ENCODE measurements at regions not wholly inside any gene's neighbourhood (a gene's known extent, or its start where the extent isn't known, plus 50 kb on each side); places are given as distances from the start of the nearest gene placed in this dataset.

DNA sequence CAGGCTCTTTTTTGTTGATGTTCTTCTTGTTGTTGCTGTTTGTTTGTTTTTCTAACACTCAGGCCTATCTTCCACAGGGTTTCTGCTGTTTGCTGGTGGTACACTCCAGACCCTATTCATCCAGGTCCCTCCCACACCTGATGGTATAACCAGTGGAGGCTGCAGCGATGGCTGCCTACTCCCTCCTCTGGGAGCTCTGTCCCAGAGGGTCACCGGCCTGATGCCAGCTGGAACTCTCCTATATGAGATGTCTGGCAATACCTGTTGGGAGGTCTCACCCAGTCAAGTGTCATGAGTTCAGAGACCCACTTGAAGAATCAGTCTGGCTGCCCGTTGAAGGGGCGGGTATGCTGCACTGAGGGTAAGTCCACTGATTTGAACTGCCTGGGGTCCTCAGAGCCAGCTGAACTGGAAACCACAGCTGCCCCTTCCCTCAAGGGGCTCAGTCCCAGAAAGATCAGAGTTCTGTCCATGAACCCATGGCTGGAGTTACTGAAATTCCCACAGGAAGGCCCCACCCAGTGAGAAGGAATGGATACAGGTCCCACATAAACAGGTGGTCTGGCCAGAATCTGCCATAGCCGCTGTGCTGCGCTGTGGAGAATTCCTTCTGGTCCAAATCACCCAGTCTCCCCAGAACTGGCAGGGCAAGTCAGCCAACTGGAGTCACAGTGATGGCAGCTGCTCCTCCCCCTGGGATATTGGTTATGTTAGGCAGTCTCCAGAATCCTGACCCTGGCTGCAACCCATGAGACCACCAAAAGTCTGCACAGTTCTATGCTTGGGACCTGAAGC is 664.4 kb downstream of the FRK start:
- no peak for DNase-seq

DNA sequence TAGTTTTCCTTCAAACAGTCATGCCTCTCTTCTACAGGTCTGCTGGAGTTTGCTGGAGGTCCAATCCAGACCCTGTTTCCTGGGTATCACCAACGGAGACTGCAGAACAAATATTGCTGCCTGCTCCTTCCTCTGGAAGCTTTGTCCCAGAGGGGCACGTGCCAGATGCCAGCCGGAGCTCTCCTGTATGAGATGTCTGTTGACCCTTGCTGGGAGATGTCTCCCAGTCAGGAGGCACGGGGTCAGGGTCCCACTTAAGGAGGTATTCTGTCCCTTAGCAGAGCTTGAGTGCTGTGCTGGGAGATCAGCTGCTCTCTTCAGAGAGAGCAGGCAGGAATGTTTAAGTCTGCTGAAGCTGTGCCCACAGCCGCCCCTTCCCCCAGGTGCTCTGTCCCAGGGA is 666.9 kb downstream of the FRK start:
- no peak for DNase-seq

DNA sequence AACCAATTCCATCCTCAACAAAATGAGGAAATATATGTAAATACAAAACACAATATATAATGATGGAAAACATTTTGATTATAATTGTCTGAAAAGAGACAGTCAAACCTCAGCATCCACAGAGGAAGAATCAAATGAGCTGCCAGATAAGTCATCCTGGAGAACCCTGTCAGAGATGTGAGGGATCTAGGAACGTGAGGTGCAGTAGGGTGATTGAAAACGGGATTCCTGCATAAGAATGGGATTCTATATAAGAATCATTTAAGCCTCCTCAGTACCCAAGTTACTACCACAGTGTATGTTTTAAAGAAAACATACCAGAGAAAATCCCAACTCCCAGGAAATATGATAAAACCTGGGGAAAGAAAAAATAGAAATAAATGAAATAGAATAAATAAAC is 690.5 kb downstream of the FRK start:
- DNase-seq: no peak

DNA sequence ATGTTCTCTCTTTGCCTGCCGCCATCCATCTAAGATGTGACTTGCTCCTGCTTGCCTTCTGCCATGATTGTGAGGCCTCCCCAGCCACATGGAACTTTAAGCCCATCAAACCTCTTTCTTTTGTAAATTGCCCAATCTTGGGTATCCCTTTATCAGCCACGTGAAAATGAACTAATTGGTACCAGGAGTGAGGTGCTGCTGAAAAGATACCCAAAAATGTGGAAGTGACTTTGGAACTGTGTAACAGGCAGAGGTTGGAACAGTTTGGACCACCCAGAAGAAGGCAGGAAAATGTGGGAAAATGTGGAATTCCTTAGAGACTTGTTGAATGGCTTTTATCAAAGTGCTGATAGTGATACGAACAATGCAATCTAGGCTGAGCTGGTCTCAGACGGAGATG is 694.9 kb downstream of the FRK start:
- DNase-seq: no peak

DNA sequence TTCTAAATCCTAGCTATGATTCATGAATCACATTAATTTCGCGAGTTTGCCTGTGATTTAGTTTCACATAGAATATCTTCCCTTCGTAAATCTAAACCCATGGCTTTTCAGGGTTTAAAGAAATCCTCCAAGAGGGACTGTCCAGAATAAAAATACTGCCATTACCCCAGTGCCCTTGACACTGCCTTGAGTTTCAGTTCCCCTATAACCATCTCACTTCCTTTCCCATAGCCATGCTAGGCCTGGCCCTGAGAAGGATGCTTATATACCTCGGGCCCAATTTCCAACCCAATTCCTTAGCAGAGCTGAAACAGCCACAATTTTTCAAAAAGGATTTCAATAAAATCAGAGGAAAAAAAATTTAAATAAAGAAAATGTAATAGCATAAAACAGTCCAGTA is 697.3 kb downstream of the FRK start:
- DNase-seq: no peak

DNA sequence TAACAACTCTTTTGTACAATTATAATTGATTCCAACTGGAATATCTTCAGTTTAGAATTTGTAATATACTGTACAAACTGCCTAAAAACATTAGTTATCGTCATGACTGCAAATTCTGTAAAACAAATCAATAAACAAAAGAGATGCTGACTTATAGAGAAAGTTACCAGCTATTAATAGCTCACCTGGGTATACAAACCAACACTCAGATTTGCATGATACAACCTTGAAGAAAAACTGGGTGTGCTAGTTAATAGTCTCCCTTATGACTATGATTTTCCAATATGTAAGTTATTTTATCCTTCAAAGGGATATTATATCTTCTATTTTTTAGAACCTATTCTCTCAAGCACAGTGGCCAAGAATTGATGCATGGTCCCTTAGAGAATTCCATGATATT is 698.5 kb downstream of the FRK start:
- no peak for DNase-seq

DNA sequence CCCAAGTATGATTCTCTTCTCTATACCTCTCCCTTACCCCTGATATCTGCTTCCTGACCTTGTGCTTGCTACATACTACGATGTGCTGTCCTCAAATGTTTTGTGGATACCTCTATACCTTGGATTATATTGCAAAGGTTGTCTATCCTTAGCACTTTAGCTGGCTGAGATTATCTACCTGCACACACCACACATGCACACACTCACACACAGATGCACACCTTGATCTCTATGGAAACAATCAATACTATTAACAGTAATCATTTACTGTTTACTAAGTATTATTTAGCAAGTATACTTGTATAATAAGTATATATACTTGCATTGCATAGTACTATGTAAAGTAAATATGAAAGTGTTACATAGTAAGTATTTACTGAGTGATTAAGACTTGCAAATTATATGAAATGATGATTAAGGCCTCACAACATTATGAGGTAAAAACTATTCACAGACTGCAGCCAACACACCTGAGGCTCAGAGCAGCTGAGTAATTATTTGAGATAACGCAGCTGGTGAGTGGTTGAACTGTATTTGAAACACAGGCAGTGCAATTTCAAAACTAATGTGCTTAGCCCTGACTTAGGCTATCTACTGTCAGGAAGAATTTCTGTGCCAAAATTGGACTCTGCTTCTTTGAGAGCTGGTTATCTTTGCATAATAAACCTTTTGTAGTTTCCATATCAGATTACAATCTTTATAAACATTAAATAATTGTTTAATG is 699.9 kb downstream of the FRK start:
- no peak for DNase-seq

DNA sequence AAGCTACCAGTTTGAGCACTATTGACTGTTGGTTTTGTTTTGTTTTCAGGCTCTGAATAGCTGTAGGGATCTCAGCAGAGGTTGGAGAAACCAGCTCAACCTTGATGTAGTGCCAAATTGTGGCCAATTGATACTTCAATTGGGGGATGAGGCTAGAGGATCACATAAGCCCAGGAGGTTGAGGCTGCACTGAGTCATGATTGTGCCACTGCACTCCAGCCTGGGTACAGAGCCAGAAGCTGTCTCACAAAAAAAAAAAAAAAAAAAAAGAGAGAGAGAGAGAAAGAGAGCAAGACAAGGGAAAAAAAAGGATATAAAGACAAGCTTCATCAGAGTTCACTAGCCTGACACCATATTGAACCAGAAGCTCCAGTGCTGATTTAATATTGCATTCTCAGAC is 702.1 kb downstream of the FRK start:
- DNase-seq: no peak

DNA sequence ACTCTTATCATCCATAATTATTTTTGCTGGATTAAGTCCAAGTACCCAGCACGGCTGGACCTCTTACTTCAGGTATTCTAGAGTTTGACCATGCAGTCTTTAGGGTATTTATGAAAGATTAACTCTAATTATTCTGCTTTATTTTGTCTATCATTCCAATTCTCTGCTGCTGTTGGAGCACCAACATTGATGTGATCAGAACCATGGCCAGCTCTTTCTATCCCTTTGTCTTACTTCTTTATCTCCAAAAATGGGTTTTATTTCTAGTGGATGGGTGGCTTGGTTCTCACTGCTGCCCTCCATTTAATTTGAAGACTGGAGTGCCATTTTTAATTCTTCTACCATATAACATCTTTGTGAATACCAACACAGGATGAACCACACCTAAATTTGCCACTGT is 704.3 kb downstream of the FRK start:
- DNase-seq: no peak

DNA sequence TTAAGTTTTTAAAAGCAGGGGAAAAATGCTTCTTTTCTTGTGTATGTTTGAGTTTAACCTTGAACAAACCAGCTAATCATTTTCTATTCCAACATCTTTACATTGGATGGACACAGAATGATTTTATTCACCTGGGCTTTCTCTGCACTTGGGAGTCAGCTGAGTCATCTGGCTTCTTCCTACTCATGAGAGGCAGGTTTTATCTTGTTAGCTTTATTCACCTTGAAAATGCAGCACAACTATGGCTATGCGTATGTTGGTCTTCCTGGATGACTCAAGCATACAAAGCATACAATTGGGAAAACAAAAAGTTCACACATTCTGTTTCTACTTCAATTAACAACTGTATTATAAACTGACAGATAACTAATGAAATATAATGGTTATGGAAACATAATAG is 737.7 kb downstream of the FRK start:
- no peak for DNase-seq

DNA sequence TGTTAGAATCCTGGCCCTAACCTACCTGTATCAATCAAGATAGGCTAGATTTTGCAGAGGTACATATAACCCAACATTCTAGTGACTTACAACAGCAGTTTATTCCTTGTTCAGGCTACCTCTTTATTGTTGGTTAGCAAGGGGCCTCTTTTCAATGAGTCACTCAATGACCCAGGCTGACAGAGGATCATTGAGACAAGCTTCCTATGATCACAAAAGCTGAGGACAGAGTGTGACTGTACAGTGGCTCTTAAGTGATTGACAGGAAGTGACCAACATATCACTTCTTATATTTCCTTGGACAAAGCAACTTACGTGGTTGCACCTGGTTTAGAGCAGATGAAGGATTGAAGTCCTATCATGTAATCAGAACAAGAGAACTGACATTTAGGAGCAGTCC is 740.9 kb downstream of the FRK start:
- no peak for DNase-seq

DNA sequence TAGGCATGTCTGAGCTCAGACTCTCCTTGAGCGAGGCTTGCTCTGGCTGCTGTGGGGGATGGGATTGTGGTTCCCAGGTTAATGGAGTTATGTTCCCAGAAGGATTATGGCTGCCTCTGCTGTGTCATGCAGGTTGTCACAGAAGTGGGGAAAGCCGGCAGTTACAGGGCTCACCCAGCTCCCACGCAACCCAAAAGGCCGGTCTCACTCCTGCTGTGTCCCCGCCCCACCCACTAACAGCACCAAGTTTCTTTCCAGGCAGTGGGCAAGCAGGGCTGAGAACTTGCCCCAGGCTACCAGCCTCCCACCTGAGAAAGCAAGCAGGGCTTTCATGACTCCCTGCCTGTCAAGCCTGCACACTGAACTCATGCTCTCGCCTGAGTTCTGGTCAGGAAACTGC is 750.5 kb downstream of the FRK start:
- no peak for DNase-seq

DNA sequence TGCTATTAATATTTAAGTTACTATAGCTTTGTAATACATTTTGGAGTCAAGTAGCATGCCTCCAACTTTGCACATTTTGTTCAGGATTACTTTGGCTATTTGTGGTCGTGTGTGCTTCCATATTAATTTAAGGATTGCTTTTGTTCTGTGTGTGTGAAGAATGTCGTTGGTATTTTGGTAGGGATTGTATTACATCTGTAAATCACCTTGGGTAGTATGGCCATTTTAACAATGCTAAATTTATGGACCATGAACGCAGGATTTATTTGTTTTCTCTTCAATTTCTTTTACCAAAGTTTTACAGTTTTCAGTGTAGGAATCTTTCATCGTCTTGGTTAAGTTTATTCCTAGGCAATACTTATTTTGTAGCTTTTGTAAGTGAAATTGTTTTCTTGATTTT is 758.0 kb downstream of the FRK start:
- no peak for DNase-seq

DNA sequence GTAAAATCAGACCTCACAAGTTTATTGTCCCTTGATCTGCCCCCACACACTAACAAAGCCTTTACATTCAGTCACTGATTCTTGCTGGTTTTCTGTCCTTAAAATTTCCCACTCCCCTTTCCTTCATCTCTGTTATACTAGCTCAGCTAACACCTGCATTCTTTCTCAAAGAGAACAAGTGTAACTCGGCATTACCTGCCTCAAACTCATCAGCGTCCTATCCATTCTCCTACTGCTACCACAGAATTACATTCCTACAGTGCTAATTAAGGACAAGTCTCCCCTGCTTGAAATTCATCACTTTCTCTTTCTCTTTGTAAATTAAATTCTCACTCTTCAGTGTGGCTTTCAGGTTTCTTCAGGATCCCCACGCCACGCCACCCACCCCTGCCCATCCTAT is 773.2 kb downstream of the FRK start:
- no peak for DNase-seq

DNA sequence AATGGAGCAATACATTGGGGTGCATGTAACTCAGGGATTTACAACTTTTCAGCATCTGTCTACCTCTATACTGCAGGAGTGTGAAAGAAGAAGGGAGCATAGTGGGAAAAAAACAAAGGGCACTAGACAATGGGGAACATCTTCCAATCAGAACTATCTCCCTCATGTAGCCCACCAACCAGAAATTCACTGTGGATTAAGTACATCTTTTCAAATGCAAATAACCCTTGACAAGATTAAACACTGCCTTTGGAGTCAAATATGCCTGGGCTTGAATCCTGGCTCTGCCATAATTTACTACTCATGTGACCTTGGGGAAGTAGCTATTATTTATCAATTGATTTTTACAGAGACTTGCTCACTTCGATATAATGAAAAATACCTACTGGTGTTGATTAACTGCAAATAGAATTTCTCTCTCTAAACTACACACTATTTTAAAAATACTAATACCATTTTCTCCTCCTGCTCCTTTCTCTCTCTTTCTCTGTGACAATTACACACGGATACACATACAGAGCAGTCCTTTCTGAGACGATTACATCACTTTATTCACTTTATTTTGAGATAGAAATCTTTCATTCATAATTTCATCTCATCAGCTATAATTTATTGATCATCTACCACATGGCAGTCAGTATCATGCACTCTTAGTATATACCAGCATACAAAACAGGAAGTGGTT is 783.7 kb downstream of the FRK start:
- no peak for DNase-seq

DNA sequence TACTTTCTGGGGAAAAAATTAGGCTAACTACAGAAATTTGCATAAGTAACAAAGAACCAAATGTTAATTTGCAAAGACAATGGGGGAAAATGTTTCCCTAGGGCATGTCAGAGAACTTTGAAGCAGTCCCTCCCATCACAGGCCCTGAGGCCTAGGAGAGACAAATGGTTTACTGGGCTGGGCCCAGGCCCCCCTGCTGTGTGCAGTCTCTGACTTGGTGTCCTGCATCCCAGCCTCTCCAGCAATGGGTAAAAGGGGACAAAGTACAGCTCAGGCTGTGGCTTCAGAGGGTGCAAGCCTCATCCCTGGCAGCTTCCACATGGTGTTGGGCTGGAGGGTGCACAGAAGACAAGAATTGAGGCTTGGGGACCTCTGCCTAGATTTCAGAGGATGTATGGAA is 788.4 kb downstream of the FRK start:
- no peak for DNase-seq

DNA sequence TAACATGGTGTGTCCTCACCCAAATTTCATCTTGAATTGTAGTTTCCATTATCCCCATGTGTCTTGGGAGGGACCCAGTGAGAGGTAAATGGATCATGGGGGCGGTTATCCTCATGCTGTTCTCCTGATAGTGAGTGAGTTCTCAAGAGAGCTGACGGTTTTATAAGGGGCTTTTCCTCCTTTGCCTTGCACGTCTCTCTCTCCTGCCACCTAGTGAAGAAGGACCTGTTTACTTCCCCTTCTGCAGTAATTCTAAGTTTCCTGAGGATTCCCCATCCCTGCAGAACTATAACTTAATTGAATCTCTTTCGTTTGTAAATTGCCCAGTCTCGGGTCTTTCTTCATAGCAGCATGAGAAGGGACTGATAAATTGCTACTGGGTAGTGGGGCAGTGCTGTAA is 789.3 kb downstream of the FRK start:
- DNase-seq: no peak

DNA sequence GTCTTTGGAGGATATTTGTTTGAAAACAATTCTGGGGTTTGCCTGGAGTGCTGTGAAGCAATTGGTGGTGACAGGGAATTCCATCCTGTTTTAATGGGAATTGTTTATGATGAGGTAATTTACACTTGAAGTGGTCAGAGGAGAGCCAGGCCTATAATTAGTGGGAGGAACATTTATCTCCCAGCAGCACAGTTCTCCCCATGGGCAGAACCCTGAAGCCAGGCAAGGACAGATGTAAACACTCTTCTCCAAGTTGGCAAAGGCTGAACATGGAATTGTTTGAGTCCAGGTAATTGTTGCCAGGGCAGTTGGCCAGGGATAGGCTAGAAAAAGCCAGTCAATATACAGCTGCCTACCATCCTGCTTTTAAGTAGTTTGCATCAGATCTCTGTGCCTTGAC is 789.7 kb downstream of the FRK start:
- DNase-seq: no peak

DNA sequence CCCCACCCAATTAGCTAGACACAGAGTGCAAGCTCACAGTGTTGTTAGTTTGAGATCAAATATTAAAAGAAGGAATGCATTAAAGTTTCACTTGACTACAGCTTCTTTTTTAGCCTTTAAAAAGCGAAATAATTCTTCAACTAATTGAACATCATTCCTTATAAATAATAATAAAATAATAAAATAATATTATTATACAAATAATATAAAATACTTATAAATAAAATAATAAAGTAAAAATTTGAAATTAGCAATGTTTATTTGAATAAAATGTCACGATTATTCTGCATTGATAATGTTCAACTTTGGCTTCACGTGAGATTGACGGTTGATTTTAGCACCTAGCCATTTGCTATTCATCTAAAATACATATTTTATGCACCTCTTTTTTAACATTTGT is 819.3 kb downstream of the FRK start:
- DNase-seq: no peak

DNA sequence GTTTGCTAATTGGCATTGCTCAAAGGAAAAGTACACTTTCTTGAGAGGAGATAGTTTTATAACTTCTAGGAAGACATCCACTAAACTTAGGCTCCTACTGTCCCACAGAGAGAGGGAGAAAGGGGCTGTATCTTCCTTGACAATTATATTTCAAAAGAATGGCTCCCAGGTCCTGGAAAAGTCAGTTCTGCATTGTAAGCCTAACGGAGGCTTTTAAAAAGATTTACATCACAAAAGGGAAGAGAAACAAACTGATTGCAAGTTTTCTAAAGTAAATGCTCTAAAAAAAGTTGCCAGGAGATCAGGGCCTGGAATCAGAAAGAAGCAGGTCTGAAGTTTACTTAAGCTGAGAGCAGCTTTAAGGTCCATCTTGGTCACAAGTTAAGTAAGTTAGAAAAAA is 839.5 kb downstream of the FRK start:
- DNase-seq: no peak

DNA sequence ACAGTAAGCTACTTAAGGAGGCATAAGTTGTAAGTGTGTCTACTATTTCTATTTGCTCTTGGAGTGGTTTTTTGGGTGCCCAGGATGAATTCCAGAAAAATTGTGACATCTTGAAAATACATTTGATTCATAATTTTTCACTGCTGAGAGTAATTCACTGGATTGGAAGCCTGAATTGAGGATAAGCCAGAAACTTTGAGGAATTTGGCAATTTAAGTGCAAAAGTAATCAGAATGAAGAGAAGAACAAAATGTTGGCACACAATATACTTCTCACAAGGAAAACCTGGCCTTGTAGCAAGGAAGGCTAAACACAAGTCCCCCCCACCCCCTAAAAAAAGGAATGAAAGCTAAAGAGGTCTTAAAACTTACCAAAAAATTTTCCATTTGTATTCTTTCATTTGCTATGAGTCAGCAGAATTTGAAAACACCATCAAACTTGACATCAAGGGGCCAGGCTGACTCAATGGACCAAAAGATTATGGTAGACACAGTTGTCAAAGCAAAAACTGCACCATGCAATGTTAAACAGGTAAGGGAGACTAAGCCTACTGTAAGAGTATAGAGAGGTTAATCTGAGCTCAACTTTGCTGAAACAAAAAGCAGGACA is 840.0 kb downstream of the FRK start:
- no peak for DNase-seq

DNA sequence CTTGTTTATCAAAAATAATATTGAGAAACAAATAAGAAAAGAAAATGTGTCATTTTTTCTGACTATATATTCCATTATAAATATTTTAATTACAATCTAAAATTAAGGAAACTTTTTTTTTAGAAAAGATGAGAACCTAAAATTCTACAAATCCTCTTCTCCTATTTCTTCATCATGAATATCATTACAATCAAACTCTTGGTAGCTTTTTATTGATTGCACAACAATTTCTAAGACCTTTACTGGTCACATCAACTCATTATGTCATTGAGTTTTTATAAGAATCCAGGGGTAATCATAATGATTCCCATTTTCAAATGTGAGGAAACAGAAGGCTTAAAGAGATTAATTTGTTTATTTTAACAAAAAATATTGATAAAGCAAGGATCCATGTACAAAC is 841.0 kb downstream of the FRK start:
- DNase-seq: no peak

DNA sequence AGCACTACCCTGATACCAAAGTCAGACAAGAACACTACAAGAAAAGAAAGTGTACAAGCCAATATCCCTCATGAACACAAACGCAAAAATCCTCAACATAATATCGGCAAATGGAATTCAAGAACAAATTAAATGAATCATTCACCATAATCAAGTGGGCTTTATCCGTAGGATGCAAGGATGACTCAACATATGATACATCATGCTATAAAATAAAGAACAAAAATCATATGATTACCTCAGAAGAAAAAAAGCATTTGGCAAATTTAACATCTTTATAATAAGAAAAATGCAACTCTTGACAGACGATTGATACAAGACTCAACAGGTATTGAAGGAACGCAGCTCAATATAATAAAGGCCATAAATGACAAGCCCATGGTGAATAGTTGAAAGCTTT is 843.9 kb downstream of the FRK start:
- DNase-seq: no peak

DNA sequence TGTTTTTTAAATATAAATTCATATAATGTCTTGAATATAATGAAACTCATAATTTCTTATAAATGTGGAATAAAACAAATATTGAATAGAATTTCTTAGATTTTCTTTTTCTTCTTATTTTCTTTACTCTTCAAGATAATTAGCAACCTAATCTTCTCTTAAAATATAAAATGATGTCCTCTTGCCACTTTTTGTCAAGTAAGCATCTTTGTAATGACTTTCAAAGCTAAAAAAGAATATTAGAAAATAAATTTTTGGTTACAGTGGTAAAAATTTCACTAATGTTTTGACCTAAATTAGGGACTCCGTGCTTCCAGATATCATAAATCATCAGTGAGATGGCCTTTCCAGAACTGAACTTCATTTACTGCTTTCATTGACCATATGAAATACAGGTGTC is 846.4 kb downstream of the FRK start:
- DNase-seq: no peak

Data from inflammatory macrophage treated with lipopolysaccharide for 1 hour (primary cell).